Bronchial epithelial cell (primary cell): ENCODE measurements at regions not wholly inside any gene's neighbourhood (a gene's known extent, or its start where the extent isn't known, plus 50 kb on each side); places are given as distances from the start of the nearest gene placed in this dataset.

Experiments
- DNase-seq: peaks from one replicate; pipeline ENCODE4 v3.0.0-alpha.2; 2010; ENCODE audit warnings: low read depth
- FAIRE-seq: peaks from 2 replicates; lab custom pipeline; 2011; peaks lifted over from hg19 to GRCh38; lab: Jason Lieb, UNC
- H3K27me3 ChIP-seq: 2 replicates; pipeline ENCODE4 v1.5.1; 2011; ENCODE audit warnings: low read length; ENCODE audit not compliant: control insufficient read depth, insufficient read depth
- H3K36me3 ChIP-seq: 2 replicates; pipeline ENCODE4 v1.5.1; 2011; ENCODE audit warnings: low read length; ENCODE audit not compliant: control insufficient read depth, insufficient read depth
- H3K4me3 ChIP-seq: 2 replicates; pipeline ENCODE4 v1.5.1; 2011; ENCODE audit warnings: mild to moderate bottlenecking, low read depth, low read length, control low read depth
- TF ChIP-seq, protein P1 (sequence below): IDR thresholded peaks from 2 replicates; pipeline ENCODE4 v1.5.1; 2011; ENCODE audit warnings: mild to moderate bottlenecking, moderate library complexity, low read length, control low read depth, inconsistent platforms; ENCODE audit not compliant: insufficient read depth, severe bottlenecking

DNA sequence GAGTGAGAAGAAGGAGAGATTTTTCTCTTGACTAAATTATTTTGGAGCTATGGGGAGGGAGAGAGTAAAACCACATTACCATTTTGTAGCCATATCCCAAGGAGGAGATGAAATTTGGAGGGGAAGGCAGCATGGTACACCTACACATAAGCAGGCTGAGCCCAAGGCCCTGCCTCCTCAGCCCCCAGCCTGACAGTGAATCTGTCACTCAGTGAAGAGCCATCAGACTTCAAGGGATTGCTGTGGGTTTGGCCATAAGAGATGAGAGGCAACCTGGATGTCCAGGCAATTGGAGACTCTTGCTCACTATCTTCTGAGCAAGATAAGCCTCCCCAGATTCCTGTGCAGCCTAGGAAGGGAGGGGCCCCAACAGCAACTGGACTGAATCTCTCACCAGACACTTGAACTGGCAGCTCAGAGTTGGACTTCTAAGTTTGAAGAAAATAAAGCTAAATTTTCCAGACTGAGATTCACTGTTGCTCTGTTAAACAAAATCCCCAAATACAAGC lies 216.6 kb downstream of the SEMA6A start:
- FAIRE-seq, result no peak
- Histone ChIP-seq H3K4me3 (no peak overlapping the region), H3K27me3 (no peaks in the 10 kb centered on the region), H3K36me3 (no peaks in the 10 kb centered on the region)
- TF ChIP-seq, protein P1, sequence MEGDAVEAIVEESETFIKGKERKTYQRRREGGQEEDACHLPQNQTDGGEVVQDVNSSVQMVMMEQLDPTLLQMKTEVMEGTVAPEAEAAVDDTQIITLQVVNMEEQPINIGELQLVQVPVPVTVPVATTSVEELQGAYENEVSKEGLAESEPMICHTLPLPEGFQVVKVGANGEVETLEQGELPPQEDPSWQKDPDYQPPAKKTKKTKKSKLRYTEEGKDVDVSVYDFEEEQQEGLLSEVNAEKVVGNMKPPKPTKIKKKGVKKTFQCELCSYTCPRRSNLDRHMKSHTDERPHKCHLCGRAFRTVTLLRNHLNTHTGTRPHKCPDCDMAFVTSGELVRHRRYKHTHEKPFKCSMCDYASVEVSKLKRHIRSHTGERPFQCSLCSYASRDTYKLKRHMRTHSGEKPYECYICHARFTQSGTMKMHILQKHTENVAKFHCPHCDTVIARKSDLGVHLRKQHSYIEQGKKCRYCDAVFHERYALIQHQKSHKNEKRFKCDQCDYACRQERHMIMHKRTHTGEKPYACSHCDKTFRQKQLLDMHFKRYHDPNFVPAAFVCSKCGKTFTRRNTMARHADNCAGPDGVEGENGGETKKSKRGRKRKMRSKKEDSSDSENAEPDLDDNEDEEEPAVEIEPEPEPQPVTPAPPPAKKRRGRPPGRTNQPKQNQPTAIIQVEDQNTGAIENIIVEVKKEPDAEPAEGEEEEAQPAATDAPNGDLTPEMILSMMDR, result no peak
- DNase-seq, result no peak

DNA sequence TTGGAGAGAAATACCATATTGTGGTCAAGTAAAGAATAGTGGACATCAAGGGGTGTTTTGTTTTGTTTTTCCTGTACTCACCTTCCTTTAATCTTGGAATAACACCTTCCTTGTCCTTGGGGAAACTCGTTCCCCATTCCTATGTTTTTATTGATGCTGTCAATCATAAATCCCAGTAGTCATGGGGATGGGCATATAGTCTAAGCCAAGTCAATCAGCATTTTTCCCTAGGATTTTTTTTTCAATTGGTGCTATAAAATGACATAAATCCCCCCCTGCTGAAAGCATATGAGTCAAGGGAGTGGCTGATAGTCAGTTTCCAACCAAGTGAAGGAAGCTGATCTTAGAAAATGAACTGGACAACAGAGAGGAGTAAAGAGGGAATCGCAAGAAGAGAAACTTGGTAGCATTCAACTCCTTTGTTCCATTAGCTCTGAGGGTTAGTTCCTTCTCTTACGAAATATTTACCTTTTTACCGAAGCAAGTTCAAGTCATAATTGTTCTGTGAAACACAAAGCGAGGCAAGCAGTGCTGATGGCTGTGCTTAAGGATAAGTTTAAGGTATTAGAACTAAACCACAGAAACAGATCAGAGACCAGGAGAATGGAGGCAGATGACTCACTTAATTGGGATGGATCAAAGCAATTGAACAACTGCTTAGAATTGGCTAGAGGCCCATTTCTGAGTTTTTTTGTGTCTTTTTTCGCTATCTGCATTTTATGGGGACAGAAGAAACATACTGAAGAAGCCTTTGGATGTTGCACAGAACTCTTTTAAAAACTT lies 218.6 kb downstream of the SEMA6A start:
- TF ChIP-seq, protein P1, result no peak
- Histone ChIP-seq H3K4me3 (no peak overlapping the region), H3K27me3 (no peaks in the 10 kb centered on the region), H3K36me3 (no peaks in the 10 kb centered on the region)
- no peak for FAIRE-seq
- DNase-seq, result no peak

DNA sequence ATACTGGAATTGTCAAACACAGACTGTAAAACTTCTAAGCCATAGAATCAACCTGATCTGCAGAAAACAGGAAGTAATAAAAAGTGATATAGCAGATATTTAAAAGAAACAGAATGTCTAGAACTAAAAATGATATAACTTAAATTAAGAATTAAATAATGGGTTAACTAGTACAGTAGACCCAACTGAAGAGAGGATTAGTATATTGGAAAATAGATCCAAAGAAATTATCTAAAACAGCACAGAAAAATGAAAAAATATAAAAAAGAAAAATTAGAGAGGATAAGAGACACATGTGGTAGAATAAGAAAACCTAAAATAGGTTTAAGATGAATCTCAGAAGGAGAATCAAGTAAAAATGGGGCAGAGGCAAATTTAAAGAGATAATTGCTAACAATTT lies 219.9 kb downstream of the SEMA6A start:
- no peak for FAIRE-seq
- H3K27me3 ChIP-seq, result no peaks in the 10 kb centered on the region
- TF ChIP-seq, protein P1, result no peak
- no peaks in the 10 kb centered on the region for H3K36me3 ChIP-seq
- DNase-seq, result no peak
- H3K4me3 ChIP-seq, result no peak overlapping the region

DNA sequence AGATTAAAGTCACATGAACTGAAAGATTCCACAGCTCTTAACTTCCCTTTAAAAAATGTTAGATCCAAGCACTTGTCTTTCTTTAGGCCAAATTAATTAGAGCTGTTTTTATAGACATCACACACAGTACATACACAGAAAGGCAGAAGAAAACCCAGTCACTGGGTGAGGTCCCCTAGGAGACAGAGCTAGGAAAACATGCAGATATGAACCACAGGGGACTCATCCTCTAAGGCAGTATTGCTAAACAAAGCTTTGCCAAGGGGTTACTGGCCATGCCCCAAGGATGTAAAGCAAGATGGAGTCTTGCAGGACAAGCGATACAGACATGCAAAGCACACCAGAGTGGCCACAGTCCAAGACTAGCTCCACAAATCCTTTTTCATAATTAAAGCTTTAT lies 227.0 kb downstream of the SEMA6A start:
- Histone ChIP-seq H3K27me3 (no peaks in the 10 kb centered on the region), H3K36me3 (no peaks in the 10 kb centered on the region), H3K4me3 (no peak overlapping the region)
- DNase-seq, result no peak
- TF ChIP-seq, protein P1, result no peak
- FAIRE-seq, result no peak

DNA sequence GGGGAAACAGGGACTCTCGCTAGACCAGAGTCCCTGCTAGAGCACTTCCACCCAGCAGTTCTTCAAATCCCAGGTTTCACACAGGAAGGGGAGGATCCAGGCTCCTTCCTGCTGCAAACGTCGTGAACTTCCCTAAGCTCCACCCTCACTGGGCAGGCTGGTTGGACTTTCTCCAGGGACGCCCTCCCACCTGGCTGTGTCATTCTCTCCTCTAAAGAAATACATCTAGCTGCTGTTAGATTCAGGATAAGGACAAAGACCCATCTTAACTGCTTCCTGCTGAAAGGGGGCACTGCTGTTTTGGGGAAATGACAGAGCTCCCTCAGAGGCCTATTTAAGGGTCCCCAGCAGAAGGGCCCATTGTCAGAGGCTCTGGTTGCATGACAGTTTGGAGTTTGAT lies 230.7 kb downstream of the SEMA6A start:
- TF ChIP-seq, protein P1, result no peak
- no peak for FAIRE-seq
- DNase-seq, result no peak

More for the DNA sequence above, 230.7 kb downstream of the SEMA6A start:
- no peaks in the 10 kb centered on the region for H3K27me3 ChIP-seq
- H3K36me3 ChIP-seq, result no peaks in the 10 kb centered on the region
- no peak overlapping the region for H3K4me3 ChIP-seq
